Esophagus (tissue), 2 donors: ENCODE measurements at regions not wholly inside any gene's neighbourhood (a gene's known extent, or its start where the extent isn't known, plus 50 kb on each side); places are given as distances from the start of the nearest gene placed in this dataset.

Experiments
- H3K27ac ChIP-seq, 2 donors: one replicate each; pipeline ENCODE4 v1.5.1; 2013; ENCODE audit warnings: low read depth in 2 of 2, mild to moderate bottlenecking in 2 of 2, inconsistent platforms in 1 of 2, low read length in 1 of 2, moderate library complexity in 1 of 2
- H3K27me3 ChIP-seq, 2 donors: one replicate each; pipeline ENCODE4 v1.6.1; 2013; ENCODE audit warnings: low read length in 2 of 2, control low read depth in 1 of 2, mild to moderate bottlenecking in 1 of 2; ENCODE audit not compliant: insufficient read depth in 2 of 2, control insufficient read depth in 1 of 2
- H3K36me3 ChIP-seq, 2 donors: one replicate each; pipeline ENCODE4 v1.6.1; 2013; ENCODE audit warnings: low read length in 1 of 2; ENCODE audit not compliant: control insufficient read depth in 2 of 2, insufficient read depth in 2 of 2
- H3K4me1 ChIP-seq, 2 donors: one replicate each; pipeline ENCODE4 v1.6.1; 2013; ENCODE audit warnings: low read length in 1 of 2; ENCODE audit not compliant: control insufficient read depth in 2 of 2, insufficient read depth in 2 of 2
- H3K4me3 ChIP-seq, 2 donors: one replicate each; pipeline ENCODE4 v1.5.1; 2013; ENCODE audit warnings: low read length in 2 of 2, mild to moderate bottlenecking in 2 of 2, low read depth in 1 of 2, moderate library complexity in 1 of 2
- H3K9me3 ChIP-seq, 2 donors: one replicate each; pipeline ENCODE4 v1.6.1; 2013; ENCODE audit warnings: mild to moderate bottlenecking in 2 of 2, low read depth in 1 of 2, low read length in 1 of 2, moderate library complexity in 1 of 2; ENCODE audit not compliant: control insufficient read depth in 2 of 2, insufficient read depth in 1 of 2
- WGBS, 2 donors: extraction: QIAGEN DNeasy Blood & Tissue Kit; methylation state at CpG; one replicate each; pipeline ENCODE4 v1.1.7; 2013; 5-methylcytosine and 5-hydroxymethylcytosine counted together
- donor health status: healthy with polysubstance abuse.
- donor health status: Bipolar disorder and iron deficiency.

GRCh38 chr3:153259956-153260355 lies 97.9 kb downstream of the RAP2B start:
- H3K4me3 ChIP-seq, result no peak overlapping the region
- WGBS, 2 donors, result 71% methylated on average over 3 of the region's 3 CpGs
- H3K27ac ChIP-seq, result no peak overlapping the region
- H3K36me3 ChIP-seq, result no peaks in the 10 kb centered on the region
- H3K9me3 ChIP-seq, result no peaks in the 10 kb centered on the region
- no peaks in the 10 kb centered on the region for H3K27me3 ChIP-seq
- H3K4me1 ChIP-seq, result no peaks in the 10 kb centered on the region

GRCh38 chr3:153260681-153261080 lies 98.7 kb downstream of the RAP2B start:
- Histone ChIP-seq H3K27ac (no peak overlapping the region), H3K9me3 (no peaks in the 10 kb centered on the region), H3K27me3 (no peaks in the 10 kb centered on the region), H3K4me1 (no peaks in the 10 kb centered on the region), H3K36me3 (no peaks in the 10 kb centered on the region), H3K4me3 (no peak overlapping the region)
- WGBS, 2 donors, result 92 to 97% methylated on average over 1 of the region's 1 CpG

DNA sequence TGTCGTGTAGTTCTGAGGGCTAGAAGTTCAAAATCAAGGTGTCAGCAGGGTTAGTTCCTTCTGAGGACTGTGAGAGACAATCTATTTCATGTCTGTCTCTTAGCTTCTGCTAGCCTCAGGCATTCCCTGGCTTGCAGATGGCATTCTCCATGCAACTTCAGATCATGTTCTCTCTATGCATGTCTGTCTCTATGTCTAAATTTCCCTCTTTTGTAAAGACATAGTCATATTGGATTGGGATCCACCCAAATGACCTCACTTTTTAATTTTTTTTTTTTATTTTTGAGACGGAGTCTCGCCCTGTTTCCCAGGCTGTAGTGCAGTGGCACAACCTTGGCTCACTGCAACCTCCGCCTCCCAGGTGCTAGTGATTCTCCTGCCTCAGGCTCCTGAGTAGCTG lies 104.6 kb downstream of the RAP2B start:
- WGBS, 2 donors, result 90 to 92% methylated on average over 4 of the region's 4 CpGs
- Histone ChIP-seq H3K27ac (no peak overlapping the region), H3K27me3 (no peaks in the 10 kb centered on the region), H3K9me3 (peaks cover 0 to 2% of the 10 kb centered on the region in 2 donors), H3K4me3 (no peak overlapping the region), H3K36me3 (no peaks in the 10 kb centered on the region), H3K4me1 (no peaks in the 10 kb centered on the region)

DNA sequence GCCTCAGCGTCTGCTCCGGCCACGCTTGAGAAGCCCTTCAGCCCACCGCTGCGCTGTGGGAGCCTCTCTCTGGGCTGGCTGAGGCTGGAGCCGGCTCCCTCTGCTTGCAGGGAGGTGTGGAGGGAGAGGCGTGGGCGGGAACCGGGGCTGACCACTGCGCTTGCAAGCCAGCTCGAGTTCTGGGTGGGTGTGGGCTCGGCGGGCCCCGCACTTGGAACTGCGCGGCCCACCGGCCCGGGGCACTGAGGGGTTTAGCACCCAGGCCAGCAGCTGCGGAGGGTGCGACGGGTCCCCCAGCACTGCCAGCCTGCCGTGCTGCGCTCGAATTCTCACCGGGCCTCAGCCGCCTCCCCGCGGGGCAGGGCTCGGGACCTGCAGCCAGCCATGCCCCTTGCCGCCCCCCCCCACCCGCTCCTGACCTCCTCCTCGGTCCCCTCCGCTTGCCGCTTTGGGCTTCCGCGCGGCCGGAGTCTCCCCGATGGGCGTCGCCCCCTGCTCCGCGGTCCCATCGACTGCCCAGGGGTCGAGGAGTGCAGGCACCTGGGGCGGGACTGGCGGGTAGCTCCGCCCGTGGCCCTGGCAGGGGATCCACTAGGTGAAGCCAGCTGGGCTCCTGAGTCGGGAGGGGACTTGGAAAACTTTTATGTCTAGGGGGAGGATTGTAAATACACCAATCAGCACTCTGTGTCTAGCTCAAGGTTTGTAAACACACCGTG lies 106.7 kb downstream of the RAP2B start:
- Histone ChIP-seq H3K36me3 (no peaks in the 10 kb centered on the region), H3K27ac (no peak overlapping the region), H3K9me3 (peaks cover 0 to 2% of the 10 kb centered on the region in 2 donors), H3K4me3 (no peak overlapping the region), H3K4me1 (no peaks in the 10 kb centered on the region), H3K27me3 (no peaks in the 10 kb centered on the region)
- 96 to 97% methylated on average over 42 to 51 of the region's 51 CpGs for WGBS, 2 donors

GRCh38 chr3:153269730-153270129 lies 107.7 kb downstream of the RAP2B start:
- 64 to 84% methylated on average over 4 of the region's 4 CpGs for WGBS, 2 donors
- Histone ChIP-seq H3K27me3 (no peaks in the 10 kb centered on the region), H3K9me3 (peaks cover 0 to 2% of the 10 kb centered on the region in 2 donors), H3K36me3 (no peaks in the 10 kb centered on the region), H3K4me3 (no peak overlapping the region), H3K27ac (no peak overlapping the region), H3K4me1 (no peaks in the 10 kb centered on the region)

DNA sequence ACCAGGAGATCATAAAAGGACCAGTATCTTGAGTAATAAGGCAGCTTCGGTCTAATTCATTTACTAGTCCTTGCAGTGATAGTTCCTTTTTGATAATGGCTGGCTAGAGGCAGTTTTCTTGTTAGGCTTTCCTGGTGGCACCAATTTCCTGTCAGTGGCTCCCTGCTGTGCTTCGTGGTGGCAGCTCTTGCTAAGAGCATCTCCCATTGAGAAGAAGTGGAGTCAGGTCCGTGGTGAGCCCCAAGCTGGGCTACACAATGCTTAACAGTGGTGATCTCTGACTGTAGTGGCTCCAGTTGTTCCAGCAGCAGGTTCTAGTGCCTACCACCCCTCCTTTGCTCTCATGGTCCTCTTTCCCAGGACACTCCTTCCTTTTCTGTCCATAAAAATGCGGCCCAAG lies 111.2 kb downstream of the RAP2B start:
- WGBS, 2 donors, result 74 to 86% methylated on average over 4 of the region's 4 CpGs
- no peaks in the 10 kb centered on the region for H3K27me3 ChIP-seq
- H3K4me1 ChIP-seq, result no peaks in the 10 kb centered on the region
- H3K9me3 ChIP-seq, result no peaks in the 10 kb centered on the region
- H3K36me3 ChIP-seq, result no peaks in the 10 kb centered on the region
- no peak overlapping the region for H3K27ac ChIP-seq
- no peak overlapping the region for H3K4me3 ChIP-seq

- H3K27me3 ChIP-seq, result no peaks in the 10 kb centered on the region
- no peak overlapping the region for H3K4me3 ChIP-seq
- H3K4me1 ChIP-seq, result no peaks in the 10 kb centered on the region
- no peak overlapping the region for H3K27ac ChIP-seq
- WGBS, 2 donors, result 69 to 71% methylated on average over 7 of the region's 7 CpGs
- no peaks in the 10 kb centered on the region for H3K36me3 ChIP-seq
- H3K9me3 ChIP-seq, result no peaks in the 10 kb centered on the region
Observed at GRCh38 chr3:153273767-153274435, 111.9 kb downstream of the RAP2B start.

DNA sequence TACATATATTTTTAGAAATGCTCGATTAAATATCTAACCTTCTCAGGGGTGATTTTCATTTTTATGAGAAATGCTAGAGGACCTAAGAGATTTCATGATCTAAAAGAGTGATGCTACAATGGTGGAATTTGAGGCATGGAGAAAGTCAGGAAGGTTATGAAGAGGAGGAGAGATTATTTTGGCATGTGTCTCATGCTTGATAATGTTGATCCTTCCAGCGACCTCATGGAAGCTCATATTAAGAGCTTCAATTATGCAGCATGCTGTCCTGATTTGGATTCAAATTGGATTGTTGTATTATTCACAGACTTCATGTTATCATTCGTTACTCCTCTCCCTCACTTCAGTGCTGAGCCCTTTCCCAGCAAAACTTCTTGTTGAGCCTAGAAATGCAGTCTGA lies 112.5 kb downstream of the RAP2B start:
- Histone ChIP-seq H3K27me3 (no peaks in the 10 kb centered on the region), H3K36me3 (no peaks in the 10 kb centered on the region), H3K27ac (no peak overlapping the region), H3K4me1 (no peaks in the 10 kb centered on the region), H3K4me3 (no peak overlapping the region), H3K9me3 (no peaks in the 10 kb centered on the region)
- 68 to 74% methylated on average over 3 of the region's 3 CpGs for WGBS, 2 donors

- no peaks in the 10 kb centered on the region for H3K4me1 ChIP-seq
- no peaks in the 10 kb centered on the region for H3K36me3 ChIP-seq
- H3K27ac ChIP-seq, result no peak overlapping the region
- H3K9me3 ChIP-seq, result no peaks in the 10 kb centered on the region
- H3K4me3 ChIP-seq, result no peak overlapping the region
- H3K27me3 ChIP-seq, result no peaks in the 10 kb centered on the region
Observed at GRCh38 chr3:153275514-153275913, 113.5 kb downstream of the RAP2B start.

GRCh38 chr3:153277029-153277428 lies 115.0 kb downstream of the RAP2B start:
- no peak overlapping the region for H3K4me3 ChIP-seq
- H3K27me3 ChIP-seq, result no peaks in the 10 kb centered on the region
- H3K9me3 ChIP-seq, result no peaks in the 10 kb centered on the region
- H3K4me1 ChIP-seq, result no peaks in the 10 kb centered on the region
- 79 to 82% methylated on average over 2 of the region's 2 CpGs for WGBS, 2 donors
- no peak overlapping the region for H3K27ac ChIP-seq
- no peaks in the 10 kb centered on the region for H3K36me3 ChIP-seq
